GM23248 (cell line): ENCODE measurements at regions not wholly inside any gene's neighbourhood (a gene's known extent, or its start where the extent isn't known, plus 50 kb on each side); places are given as distances from the start of the nearest gene placed in this dataset.

ENCODE experiments used
- DNase-seq: peaks from one replicate; pipeline ENCODE4 v3.0.0-alpha.2; 2015
- H2AFZ ChIP-seq: fragments of 200-600 bp; sonication (generic); 2 replicates; pipeline ENCODE4 v1.6.1; 2016; ENCODE audit warnings: antibody characterized with exemption
- H3F3A ChIP-seq: fragments of 200-600 bp; sonication (generic); 2 replicates; pipeline ENCODE4 v1.6.1; 2016; ENCODE audit warnings: mild to moderate bottlenecking, antibody characterized with exemption, mixed run types; ENCODE audit not compliant: insufficient read depth
- H3K27ac ChIP-seq: fragments of 200-600 bp; sonication (generic); 2 replicates; pipeline ENCODE4 v1.5.1; 2016; ENCODE audit warnings: mild to moderate bottlenecking
- H3K27me3 ChIP-seq: fragments of 200-600 bp; sonication (generic); replicated peaks from 2 replicates; pipeline ENCODE4 v1.6.1; 2016; ENCODE audit warnings: mild to moderate bottlenecking; ENCODE audit not compliant: insufficient read depth
- H3K36me3 ChIP-seq: fragments of 200-600 bp; sonication (generic); 2 replicates; pipeline ENCODE4 v1.6.1; 2016; ENCODE audit warnings: low read depth, mild to moderate bottlenecking
- H3K4me1 ChIP-seq: fragments of 200-600 bp; sonication (generic); 2 replicates; pipeline ENCODE4 v1.6.1; 2016; ENCODE audit warnings: mild to moderate bottlenecking; ENCODE audit not compliant: insufficient read depth
- H3K4me2 ChIP-seq: fragments of 200-600 bp; sonication (generic); one replicate; pipeline ENCODE4 v1.6.1; 2016; ENCODE audit warnings: mild to moderate bottlenecking; ENCODE audit not compliant: unreplicated experiment
- H3K4me3 ChIP-seq: fragments of 200-600 bp; sonication (generic); 2 replicates; pipeline ENCODE4 v1.5.1; 2016; ENCODE audit warnings: mild to moderate bottlenecking
- H3K79me2 ChIP-seq: fragments of 200-600 bp; sonication (generic); 2 replicates; pipeline ENCODE4 v1.6.1; 2016; ENCODE audit warnings: mild to moderate bottlenecking; ENCODE audit not compliant: insufficient read depth
- H3K9ac ChIP-seq: fragments of 200-600 bp; sonication (generic); 2 replicates; pipeline ENCODE4 v1.6.1; 2016; ENCODE audit warnings: mild to moderate bottlenecking
- H3K9me2 ChIP-seq: fragments of 200-600 bp; sonication (generic); 2 replicates; pipeline ENCODE4 v1.6.1; 2016; ENCODE audit warnings: mixed run types, mild to moderate bottlenecking, moderate library complexity; ENCODE audit not compliant: insufficient read depth
- H3K9me3 ChIP-seq: fragments of 200-600 bp; sonication (generic); one replicate; pipeline ENCODE4 v1.6.1; 2017; ENCODE audit warnings: low read depth
- H4K20me1 ChIP-seq: fragments of 200-600 bp; sonication (generic); 2 replicates; pipeline ENCODE4 v1.6.0; 2016; ENCODE audit not compliant: insufficient read depth
- EZH2 ChIP-seq: fragments of 200-600 bp; sonication (generic); IDR thresholded peaks from 2 replicates; pipeline ENCODE4 v1.6.1; 2018; ENCODE audit warnings: antibody characterized with exemption, mild to moderate bottlenecking; ENCODE audit not compliant: insufficient read depth, poor library complexity, severe bottlenecking
- EZH2phosphoT487 ChIP-seq: fragments of 200-600 bp; sonication (generic); IDR thresholded peaks from 2 replicates; pipeline ENCODE4 v1.6.1; 2018; ENCODE audit warnings: antibody characterized with exemption, moderate library complexity, mild to moderate bottlenecking, low read depth; ENCODE audit not compliant: insufficient read depth
- WGBS, 2 experiments: methylation state at CpG; one replicate each; pipeline ENCODE4 v1.1.6; 2015 to 2017; ENCODE audit warnings: low lambda C conversion rate in 2 of 2, low coverage in 1 of 2; ENCODE audit errors: missing lambda C conversion rate in 2 of 2; 5-methylcytosine and 5-hydroxymethylcytosine counted together
- in situ Hi-C: fragments of 300-500 bp; cut with MboI; formaldehyde crosslinking; loops from 2 replicates; pipeline ENCODE4 v1.15.0; 2020

- no peak for DNase-seq
These were observed 112.1 kb upstream of the FGF3 start for GRCh38 chr11:69931060-69931910.

GRCh38 chr11:69931994-69932910 lies 113.0 kb upstream of the FGF3 start:
- H3K27me3 ChIP-seq, result peaks cover 57% of the 10 kb centered on the region
- WGBS, 2 experiments, result 22 to 27% methylated on average over 11 of the region's 11 CpGs

More at GRCh38 chr11:69931060-69931910, 112.1 kb upstream of the FGF3 start:
- Histone ChIP-seq H3F3A (no peaks in the 10 kb centered on the region), H3K4me2 (no peak overlapping the region), H3K79me2 (no peaks in the 10 kb centered on the region), H3K4me3 (no peak overlapping the region), H3K9me2 (no peaks in the 10 kb centered on the region), H2AFZ (no peak overlapping the region), H3K27ac (no peak overlapping the region), H3K36me3 (no peaks in the 10 kb centered on the region), H3K9ac (no peak overlapping the region), H4K20me1 (no peaks in the 10 kb centered on the region), H3K4me1 (no peaks in the 10 kb centered on the region), H3K27me3 (peaks cover 60% of the 10 kb centered on the region), H3K9me3 (no peaks in the 10 kb centered on the region)
- no peak for TF ChIP-seq EZH2
- no peak for TF ChIP-seq EZH2phosphoT487
- WGBS, 2 experiments, result 17% methylated on average over 9 to 10 of the region's 10 CpGs
- in situ Hi-C loops, result no loop called here

GRCh38 chr11:69934861-69935494 lies 115.8 kb upstream of the FGF3 start:
- Histone ChIP-seq H3K79me2 (no peaks in the 10 kb centered on the region), H3K9ac (no peak overlapping the region), H3K36me3 (no peaks in the 10 kb centered on the region), H3K27ac (no peak overlapping the region), H3K4me3 (no peak overlapping the region), H3K4me2 (no peak overlapping the region), H3F3A (no peaks in the 10 kb centered on the region), H2AFZ (no peak overlapping the region), H3K4me1 (no peaks in the 10 kb centered on the region), H3K9me2 (no peaks in the 10 kb centered on the region), H4K20me1 (no peaks in the 10 kb centered on the region), H3K9me3 (no peaks in the 10 kb centered on the region), H3K27me3 (peaks cover 40% of the 10 kb centered on the region)
- whole genome bisulfite sequencing, 2 experiments, result 82 to 84% methylated on average over 13 of the region's 13 CpGs
- in situ Hi-C loops, result no loop called here
- TF ChIP-seq EZH2phosphoT487 (no peak), EZH2 (no peak)
- DNase-seq, result no peak

More at GRCh38 chr11:69931994-69932910, 113.0 kb upstream of the FGF3 start:
- H3K4me1 ChIP-seq, result no peaks in the 10 kb centered on the region
- no peak for TF ChIP-seq EZH2
- no peak for TF ChIP-seq EZH2phosphoT487
- no peak overlapping the region for H3K4me3 ChIP-seq
- in situ Hi-C loops, result no loop called here
- no peaks in the 10 kb centered on the region for H3K79me2 ChIP-seq
- DNase-seq, result no peak
- no peaks in the 10 kb centered on the region for H3F3A ChIP-seq
- H3K4me2 ChIP-seq, result no peak overlapping the region
- H3K36me3 ChIP-seq, result no peaks in the 10 kb centered on the region
- H3K27ac ChIP-seq, result no peak overlapping the region
- H3K9me2 ChIP-seq, result no peaks in the 10 kb centered on the region
- H4K20me1 ChIP-seq, result no peaks in the 10 kb centered on the region
- no peaks in the 10 kb centered on the region for H3K9me3 ChIP-seq
- H2AFZ ChIP-seq, result no peak overlapping the region
- H3K9ac ChIP-seq, result no peak overlapping the region

GRCh38 chr11:69935941-69936505 lies 116.8 kb upstream of the FGF3 start:
- Histone ChIP-seq H3F3A (no peaks in the 10 kb centered on the region), H3K9me2 (no peaks in the 10 kb centered on the region), H3K9ac (no peak overlapping the region), H3K79me2 (no peaks in the 10 kb centered on the region), H3K36me3 (no peaks in the 10 kb centered on the region), H3K4me3 (no peak overlapping the region), H2AFZ (no peak overlapping the region), H4K20me1 (no peaks in the 10 kb centered on the region), H3K4me1 (no peaks in the 10 kb centered on the region), H3K27ac (no peak overlapping the region), H3K4me2 (no peak overlapping the region), H3K27me3 (peaks cover 40% of the 10 kb centered on the region), H3K9me3 (no peaks in the 10 kb centered on the region)
- in situ Hi-C loops, result no loop called here
- DNase-seq, result no peak
- TF ChIP-seq EZH2 (no peak), EZH2phosphoT487 (no peak)
